ENCODE measurements at regions not wholly inside any gene's neighbourhood (a gene's known extent, or its start where the extent isn't known, plus 50 kb on each side); places are given as distances from the start of the nearest gene placed in this dataset.

DNA sequence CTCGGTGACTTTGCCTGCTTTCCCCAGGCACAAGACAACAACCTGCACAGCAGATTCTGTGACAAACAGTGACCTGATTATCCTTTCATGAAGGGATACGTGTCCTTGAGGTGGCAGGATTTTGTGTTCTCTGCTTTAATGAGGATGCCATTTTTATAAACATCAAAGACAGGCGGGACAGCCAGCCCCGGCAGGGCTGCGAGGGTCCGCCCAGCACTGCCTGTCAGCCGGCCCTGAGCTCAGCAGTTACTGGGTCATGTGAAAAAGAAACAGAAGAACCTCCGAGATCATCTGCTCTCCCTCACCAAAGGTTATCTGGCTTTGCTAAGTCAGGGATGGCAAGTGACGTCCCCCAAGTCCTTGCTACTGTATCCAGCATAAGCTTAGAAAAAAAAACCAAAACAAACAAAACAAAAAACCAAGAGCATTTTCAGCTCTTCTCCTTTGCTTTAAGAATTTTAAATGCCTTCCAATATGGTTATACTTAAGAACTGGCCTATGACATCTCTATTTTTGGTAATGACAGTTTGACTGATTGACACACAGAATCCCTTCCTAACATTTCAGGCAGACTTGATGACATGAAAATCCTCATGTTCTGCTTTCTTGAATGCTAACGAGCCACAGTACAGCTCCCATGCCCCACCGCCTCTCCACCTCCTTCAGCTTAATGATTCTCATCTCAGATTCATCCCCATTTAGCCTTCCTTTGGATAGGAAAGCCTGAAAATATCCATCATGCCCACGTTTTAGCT is 666.6 kb upstream of the ARGLU1 start:
- no peak for DNase-seq

DNA sequence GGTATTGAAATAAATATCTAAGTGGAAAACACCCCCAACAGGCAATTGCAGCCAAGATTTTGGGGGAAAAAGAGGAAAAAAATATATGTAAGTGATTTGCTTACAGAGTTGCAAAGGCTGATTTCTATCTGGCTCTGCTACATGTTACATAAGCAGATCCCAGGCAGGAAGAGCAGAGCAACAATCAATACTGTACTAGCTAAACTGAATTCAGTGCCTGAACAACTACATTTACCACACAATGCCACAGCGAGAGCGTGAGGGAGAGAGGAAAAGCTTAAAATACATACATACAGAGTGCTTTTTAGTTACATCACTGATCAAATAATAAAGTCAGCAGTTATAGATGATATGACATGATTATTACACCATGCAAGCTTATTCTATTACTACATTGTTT is 665.6 kb upstream of the ARGLU1 start:
- DNase-seq: no peak

DNA sequence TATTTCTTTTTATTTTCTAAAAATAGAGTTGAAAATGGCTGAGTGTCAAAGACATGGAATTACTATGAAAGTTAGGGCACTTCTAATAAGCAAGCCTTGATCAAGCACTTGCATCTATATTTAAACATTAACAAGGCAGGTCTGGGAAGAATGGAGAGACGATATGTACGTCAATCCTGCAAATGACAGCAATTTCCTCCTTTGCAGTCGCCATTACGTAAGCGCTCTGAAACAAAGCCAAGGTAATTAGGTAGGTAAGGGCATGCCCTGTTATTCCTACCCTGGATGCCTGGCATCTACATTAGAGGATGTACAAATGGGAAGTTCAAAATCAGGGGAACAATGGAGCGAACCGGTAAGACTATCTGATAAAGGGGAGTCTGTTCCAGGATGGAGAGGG is 664.0 kb upstream of the ARGLU1 start:
- DNase-seq: no peak

DNA sequence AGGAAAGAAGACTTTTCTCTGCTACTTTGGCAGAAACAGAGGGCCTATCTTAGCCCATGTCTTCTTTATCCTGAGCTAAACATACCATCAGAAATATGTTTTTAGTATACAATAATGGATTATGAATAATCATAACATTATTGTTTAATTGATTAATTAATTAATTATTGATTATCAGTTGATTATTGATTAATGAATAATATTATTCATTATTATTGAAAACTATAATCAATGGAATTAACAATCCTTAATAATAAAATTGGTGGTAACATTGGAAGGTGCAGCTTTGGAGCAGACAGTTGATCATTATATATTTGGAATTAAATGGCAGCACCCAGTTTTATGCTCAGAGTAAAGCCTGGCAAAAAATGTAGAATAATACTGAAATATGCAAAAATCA is 655.9 kb upstream of the ARGLU1 start:
- DNase-seq: no peak

DNA sequence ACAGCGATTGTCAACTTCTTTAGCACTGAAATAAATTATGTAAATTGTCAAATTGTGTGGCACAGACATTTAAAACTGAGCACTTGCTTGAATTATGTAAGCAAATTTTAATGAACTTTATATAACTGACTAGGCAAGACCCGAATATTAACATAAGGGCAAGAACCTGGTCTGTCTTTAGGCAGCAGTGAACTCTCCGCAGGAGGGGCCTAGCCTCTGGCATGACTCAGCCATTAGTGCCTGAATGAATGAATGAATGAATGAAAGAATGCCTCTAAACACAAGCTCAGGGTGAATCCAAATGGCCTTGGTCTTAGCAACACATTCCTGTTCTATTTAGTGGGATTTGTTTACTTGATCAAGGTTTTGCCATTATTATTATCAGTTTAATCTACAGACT is 654.7 kb upstream of the ARGLU1 start:
- DNase-seq: no peak

DNA sequence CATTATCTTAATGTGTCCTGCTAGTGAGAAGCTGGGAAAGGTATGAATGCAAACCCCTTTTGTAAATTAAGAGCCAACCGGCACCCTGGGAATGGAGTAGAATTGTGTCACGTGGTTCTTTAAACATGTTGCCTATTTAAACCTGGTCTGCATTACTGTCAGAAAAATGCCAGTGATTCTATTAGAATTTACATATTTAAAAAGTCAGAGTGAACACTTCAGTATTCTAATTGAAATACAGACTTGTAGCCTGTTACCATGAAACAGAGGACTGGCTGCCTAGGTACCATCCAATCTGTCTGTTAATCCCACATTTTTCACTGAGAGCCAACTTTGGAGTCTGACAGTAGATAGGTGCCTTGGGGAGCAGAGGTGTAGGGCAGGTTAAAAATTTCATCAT is 652.3 kb upstream of the ARGLU1 start:
- no peak for DNase-seq

DNA sequence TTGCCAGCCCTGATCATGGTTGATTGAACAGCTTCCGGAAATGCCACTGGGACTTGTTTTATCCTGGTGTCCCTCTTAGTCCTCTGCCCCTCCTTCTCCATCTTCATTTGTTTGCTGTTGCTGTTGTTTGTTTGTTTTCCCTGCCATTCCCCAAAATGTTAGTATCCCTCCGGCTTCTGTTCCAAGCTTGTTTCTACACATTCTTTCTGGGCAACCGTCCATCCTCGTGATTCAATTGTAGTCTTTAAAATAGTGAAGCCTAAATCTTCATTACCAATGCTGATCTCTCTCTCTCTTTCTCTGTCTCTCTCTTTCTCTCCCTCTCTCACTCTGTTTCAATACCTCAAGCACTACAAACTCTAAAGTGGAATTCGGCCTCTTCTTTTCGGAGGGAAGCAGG is 649.3 kb upstream of the ARGLU1 start:
- DNase-seq: no peak

DNA sequence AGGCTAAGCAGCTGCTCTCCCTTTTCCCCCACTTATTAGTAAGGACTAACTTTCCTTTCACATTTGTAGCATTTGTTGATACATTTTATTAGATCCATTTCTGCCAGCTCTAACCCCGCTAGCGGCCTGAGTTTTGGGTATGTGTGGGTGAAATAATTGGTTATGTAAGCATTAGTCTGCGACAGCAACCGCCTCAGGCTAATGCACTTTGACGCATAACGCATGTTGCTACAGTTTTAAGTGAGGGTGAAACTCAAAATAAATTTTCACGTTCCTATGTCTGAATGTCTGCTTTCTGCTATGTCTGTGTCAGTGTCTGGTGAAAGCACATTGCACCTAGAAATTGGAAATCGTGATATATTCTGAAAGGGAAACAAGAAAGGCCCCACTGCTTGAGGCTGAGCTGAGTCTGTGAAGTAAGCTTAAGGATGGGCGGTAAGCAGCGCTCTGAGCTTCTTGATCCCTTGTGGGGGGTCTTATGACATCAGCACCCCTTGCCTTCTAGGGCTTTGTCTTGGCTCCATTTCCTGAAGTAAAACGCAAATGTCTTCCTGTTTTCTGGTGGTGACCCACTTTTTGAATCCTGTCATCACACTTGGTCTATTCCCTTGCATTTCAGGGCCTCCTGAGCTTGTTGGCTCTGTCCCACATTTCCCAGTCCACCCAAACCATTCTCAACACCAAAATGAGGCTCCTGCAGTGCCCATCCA is 648.3 kb upstream of the ARGLU1 start:
- no peak for DNase-seq

DNA sequence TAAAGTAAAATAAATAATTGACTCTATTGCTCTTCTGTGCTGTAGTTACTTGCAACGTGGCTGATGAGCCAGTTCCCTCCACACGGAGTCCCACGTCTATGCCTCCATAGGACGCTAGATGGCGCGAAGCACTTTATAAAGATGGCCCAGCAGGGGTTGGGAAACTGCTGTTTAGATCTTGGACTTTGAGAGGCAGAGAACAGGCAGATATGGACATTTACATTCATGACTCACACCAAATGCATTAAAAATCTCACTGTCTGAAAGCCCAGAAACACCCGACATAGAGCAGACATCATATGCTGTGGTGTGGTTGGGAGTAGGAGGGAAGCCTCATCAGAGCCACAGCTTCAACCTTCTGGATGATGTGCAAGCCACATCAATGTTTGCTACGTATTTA is 643.1 kb upstream of the ARGLU1 start:
- DNase-seq: peak; percentile 19

DNA sequence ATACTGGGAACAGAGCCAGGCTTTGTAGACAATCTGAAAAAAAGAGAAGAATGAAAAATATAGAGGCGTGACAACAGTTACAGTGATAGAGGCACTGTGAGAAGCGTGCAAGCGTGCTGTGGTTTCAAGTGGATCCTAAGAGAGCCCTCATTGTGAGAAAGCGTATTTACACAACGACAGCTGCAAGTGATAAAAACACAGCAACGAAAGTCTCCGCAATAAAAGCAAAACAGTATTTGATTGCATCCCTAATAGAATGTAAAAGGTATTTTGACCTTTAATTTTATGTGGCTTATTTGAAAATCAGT is 642.7 kb upstream of the ARGLU1 start:
- no peak for DNase-seq

DNA sequence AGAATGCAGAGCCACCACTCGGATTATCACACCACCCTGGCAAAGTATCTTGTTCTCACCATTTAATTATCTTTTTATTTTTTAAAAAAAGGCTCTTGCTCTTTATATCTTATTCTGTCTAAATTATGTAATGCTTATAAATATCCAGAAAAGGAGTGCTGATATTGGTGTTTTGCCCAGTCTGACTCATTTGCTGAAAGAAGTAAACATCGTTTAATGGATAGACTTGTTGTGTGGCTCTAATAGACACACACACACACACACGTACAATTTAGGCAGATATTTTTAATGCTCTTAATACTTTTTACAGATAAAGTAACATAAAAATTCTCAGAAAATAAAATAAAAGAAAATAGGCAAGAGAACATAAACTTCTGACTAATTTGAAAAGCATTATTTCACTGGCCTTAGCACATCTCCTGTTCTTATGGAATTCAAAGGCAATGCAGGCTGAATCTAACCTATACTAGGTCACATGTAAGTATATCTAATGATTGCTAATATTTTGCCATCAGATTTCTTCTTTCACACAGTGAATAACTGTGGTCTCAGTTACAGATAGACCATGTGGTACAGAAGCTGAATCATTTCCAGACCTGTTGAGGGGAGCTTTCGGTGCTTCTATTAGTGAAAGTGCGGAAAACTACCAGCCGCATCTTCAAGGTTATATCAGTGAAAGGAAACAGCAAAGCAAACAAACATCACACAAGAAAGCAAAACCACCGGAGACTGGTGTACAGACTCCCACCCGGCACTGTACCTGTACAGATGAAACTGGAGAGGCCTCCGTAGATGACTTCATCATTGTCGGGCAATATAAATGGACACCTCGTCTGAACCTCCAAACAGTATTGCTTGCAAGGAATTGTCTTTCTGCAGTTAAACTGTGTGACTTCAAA is 642.1 kb upstream of the ARGLU1 start:
- DNase-seq: no peak

DNA sequence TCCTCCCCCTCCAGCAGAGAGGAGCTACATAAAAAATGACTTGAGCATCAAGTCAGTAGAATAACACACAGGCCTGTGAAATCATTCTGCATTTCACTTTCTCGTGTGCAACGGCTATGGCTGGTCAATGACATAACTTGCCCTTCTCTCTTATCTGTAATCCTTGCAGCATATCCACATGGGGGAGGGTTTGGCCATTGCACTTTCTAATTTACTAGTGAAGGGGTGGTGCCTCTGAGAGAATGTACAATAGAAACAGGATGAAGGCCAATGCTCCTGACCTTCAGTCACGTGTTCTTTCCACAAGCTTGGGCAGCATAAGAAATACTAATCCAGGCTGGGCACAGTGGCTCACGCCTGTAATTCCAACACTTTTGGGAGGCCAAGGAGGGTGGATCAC is 641.0 kb upstream of the ARGLU1 start:
- DNase-seq: no peak

DNA sequence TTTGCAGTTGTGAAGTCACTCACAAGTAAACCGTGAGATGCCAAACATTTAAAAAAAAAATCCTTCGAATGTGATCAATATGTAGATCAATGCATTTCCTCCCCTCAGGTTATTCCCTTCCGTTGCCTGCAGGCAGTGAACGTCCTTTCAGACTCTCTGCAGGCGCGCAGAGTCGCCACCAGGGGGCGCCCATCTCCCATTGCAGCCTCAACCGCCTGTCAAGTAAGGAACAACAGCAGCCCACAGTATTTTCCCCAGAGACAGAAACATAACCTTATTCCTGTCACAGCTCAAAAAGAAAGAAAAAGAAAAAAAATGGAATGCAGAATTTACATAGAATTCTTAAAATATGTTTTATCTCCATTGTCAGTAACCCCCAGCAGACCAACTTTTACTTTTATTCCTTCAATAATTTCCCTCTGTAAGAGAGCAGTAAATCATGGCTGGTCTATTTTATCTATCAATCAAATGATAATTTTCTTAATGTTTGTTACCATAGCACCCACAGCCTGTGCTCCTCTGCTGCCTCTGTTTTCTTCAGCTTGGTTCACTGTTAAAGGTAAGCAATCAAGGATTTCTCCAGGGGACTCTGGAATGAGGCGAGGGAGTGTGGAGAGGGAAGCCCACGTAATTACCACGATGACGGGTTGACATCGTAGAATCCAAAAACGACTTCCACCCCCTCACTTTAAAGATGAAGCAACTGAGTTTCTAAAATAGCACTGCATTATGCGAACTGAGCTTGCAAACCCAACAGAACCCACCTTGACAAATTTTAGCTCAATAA is 637.6 kb upstream of the ARGLU1 start:
- DNase-seq: peak; percentile 44

DNA sequence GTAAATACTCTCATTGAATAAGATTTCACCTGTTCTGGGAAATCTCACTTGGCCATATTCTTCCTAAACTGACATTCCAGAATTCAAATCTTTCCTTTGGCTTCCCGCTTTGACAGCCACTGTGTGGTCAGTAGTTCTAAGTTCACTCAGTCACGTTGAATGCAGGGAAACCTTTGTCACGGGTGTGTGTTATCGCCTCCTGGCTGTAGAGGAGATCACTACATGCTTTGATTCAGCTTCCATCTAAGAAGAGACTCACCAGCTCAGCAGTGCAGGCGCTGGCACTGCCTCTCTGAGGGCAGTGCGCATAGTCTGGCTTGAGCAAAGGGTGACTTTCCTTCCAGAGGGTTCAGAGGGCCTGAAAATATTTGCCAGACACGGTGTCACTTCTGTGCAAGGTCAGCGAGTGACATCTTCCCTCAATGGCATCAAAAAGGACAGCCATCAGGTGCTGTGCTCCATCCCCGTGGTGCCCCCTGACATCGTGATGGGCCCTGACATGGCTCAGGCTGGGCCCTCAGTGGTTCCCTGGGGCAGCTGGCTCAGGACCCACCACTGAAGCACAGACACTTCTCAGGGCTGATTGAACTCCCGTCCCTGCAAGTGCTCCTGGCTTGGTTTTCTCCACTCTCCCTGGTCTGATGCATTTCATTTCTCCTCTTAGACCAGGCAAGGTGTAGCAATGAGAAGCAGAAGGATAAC is 635.4 kb upstream of the ARGLU1 start:
- no peak for DNase-seq

DNA sequence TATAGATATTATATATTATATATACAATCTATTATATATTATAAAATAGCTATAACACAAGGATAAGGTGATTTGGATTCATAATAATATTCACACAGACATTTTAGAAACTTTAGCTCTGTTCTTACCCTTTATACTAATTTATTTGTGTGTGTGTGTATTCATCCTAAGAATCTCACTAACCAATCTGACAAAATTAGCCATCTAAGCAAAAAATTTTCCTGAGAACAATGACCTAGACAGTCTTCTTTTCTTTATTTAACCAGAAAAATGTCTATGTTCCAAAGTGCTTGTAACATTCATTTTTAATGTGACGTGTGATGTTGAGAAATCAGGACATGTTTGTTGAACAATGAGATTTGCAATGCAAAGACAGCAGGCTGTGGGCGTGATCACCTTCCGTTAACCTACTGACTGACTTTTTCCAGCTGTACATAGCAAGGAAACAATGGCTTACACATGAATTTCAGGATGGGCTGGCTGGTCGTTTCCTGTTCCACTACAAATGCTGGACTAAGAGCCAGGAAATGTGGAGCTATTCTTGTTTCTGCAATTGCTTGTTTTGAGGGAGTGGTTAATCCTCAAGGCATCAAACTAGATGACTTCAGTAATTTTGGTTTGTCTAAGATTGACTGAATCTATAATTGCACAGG is 634.6 kb upstream of the ARGLU1 start:
- no peak for DNase-seq

DNA sequence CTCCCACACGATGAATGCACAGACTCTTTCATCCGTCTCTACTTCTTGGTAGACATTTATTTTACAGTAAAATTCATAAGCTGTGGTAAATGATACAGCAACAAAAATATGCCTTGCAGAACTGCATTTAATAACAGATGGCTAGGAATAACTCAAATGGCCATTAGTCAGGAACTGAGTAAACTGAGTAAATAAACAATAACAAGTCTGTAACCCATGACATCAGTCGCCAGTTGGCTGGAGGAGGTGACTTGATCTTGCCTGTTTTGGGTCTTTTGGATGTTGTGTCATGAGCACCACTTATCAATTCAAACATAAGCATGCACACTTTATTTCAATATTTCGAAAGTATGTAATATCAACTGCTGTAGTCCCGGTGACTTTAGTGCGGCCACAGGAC is 632.6 kb upstream of the ARGLU1 start:
- DNase-seq: no peak

DNA sequence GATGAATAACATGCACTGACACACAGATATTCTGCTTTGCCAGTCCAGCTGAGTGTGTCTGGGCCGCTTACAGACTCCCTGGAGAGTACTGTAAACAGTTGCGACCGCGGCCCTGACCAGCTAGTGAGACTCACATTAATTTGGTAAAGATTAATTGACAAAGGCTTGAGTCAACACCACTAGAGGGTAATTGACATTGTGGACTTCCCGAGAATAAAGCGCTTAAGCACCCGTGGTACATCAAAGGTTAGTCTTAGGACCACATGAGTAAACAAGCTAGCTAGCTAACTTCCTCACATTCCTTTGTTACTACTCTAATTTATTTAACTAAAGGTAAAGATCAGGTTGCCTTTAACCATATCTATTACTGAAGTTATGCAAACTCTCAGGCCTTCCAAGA is 624.4 kb upstream of the ARGLU1 start:
- no peak for DNase-seq

DNA sequence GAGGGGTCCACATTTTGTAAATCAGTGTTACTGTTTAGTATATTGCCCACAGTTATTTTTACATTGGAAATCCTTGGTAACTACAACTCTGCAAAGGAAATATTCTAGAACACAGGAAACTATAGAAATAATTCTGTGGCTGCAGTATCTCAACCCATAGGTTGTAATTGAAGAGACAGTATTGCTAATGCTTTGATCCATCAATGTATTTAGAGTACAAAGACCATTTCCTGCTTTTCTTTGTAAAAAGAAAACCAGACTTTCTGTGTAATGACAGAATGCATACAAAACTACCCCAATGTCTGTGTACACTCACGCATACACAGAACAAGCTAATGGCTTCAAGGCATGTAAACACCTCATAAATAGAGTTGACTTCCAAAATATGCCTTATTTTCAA is 622.1 kb upstream of the ARGLU1 start:
- no peak for DNase-seq

DNA sequence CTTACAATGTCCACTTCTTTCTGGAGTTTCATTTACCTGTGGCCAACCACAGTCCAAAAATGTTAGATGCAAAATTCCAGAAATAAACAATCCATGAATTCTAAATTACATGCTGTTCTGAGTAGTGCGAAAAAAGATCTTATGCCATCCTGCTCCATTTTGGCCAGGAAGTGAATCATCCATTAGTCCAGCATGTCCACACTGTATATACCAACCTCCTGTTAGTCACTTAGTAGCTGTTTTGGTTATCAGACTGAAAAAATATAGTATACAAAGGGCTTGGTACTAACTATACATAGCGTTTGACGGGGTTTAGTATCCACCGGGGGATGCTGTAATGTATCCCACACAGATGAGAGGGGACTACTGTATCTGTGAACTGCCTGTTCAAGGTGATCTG is 618.0 kb upstream of the ARGLU1 start:
- no peak for DNase-seq

DNA sequence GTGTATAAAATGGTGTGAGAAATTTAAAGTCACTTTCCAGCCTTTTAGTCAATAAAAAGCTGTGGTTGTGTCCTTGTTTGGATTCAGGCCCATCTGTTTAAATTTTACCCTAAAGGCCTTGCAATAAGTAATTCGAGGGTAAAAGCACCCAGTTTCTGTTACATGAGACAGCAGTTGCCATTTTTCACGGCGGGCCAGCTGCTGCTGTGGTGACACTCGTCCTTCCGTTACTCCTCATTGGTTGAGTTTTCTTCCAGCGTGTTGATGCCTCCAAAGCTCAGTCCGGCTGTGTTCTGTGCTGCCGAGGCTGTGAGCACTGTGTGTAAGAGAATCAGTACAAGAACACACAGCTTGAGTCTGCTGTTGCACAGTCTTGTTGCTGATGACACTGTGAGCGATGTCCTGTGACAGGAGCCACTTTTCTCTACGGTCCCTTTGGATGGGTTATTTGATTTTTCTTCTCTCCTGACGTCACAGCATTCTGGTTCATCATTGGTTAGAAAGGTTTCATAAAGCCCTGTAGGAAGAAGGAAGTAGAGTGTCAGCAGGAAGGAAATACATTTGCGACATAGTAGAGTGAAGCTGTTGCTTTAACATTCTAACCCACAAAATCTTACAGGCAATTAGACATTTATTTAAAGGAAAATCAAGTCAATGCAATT is 602.5 kb upstream of the ARGLU1 start:
- no peak for DNase-seq

DNA sequence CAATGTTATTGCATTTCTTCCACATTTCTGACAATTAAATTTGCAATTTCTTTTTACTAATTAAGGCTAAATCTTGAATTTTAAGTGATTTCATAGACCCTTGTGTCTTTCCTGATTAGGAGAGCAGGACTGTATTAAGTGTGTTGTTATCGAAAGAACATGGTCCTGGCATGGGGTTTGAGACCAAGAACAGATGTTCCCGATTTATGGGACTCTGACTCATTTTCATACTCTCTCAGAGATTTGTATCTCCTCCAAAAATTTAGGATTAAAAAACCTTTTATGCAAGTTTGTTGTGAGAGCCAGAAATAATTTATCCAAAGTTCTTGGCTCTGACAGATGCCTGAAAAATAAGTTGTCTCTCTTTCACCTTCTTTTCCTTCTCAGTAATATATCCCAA is 589.3 kb upstream of the ARGLU1 start:
- no peak for DNase-seq
